Heart left ventricle (tissue), 16 donors: ENCODE measurements at regions not wholly inside any gene's neighbourhood (a gene's known extent, or its start where the extent isn't known, plus 50 kb on each side); places are given as distances from the start of the nearest gene placed in this dataset.
"Not testable (repeated sequence)": the region's sequence is repeated elsewhere in the genome, so short reads cannot be mapped to it uniquely, and the experiment has no call there.

Source experiments
- ATAC-seq, 4 donors: fragments of 200-7000 bp; cut with Tn5 transposase; one replicate each; pipeline ENCODE4 v1.9.1; 2020 to 2022; ENCODE audit warnings: moderate library complexity in 4 of 4, mild to moderate bottlenecking in 3 of 4, moderate number of reproducible peaks in 1 of 4
- DNase-seq, 5 donors: peaks; one replicate each; pipeline ENCODE4 v3.0.0-alpha.2; 2020
- H3K27ac ChIP-seq, 12 donors: fragments of 200-600 bp; sonication (generic) in 4 of 12; one replicate each; pipeline versions ENCODE4 v1.5.0 to v1.8.0; 2016 to 2022; ENCODE audit warnings: mild to moderate bottlenecking in 2 of 12
- H3K27me3 ChIP-seq, 9 donors: fragments of 200-600 bp; sonication (generic) in 2 of 9; one replicate each; pipeline versions ENCODE4 v1.5.1 to v1.8.0; 2016 to 2022; ENCODE audit warnings: mild to moderate bottlenecking in 3 of 9
- H3K36me3 ChIP-seq, 9 donors: fragments of 200-600 bp; sonication (generic) in 2 of 9; one replicate each; pipeline versions ENCODE4 v1.5.0 to v1.8.0; 2018 to 2022; ENCODE audit warnings: mild to moderate bottlenecking in 2 of 9
- H3K4me1 ChIP-seq, 12 donors: fragments of 200-600 bp; sonication (generic) in 4 of 12; one replicate each; pipeline versions ENCODE4 v1.5.0 to v1.8.0; 2016 to 2022; ENCODE audit warnings: mild to moderate bottlenecking in 3 of 12
- H3K4me3 ChIP-seq, 12 donors: fragments of 200-600 bp; sonication (generic) in 4 of 12; one replicate each; pipeline versions ENCODE4 v1.5.0 to v1.8.0; 2017 to 2022; ENCODE audit warnings: mild to moderate bottlenecking in 9 of 12, moderate library complexity in 4 of 12
- H3K9me3 ChIP-seq, 12 donors: fragments of 200-600 bp; sonication (generic) in 4 of 12; one replicate each; pipeline versions ENCODE4 v1.5.0 to v1.8.0; 2016 to 2022; ENCODE audit warnings: mild to moderate bottlenecking in 1 of 12
- POLR2A ChIP-seq, 2 donors: fragments of 450-650 bp; IDR thresholded peaks; one replicate each; pipeline ENCODE4 v1.6.1; 2017; ENCODE audit warnings: antibody characterized with exemption in 2 of 2, mild to moderate bottlenecking in 2 of 2, moderate library complexity in 2 of 2
- WGBS, 4 donors: extraction: QIAGEN DNeasy Blood & Tissue Kit in 2 of 4; methylation state at CpG; one replicate each; pipeline versions ENCODE4 v1.1.5 to v1.1.7; 2013 to 2018; 5-methylcytosine and 5-hydroxymethylcytosine counted together
- intact Hi-C, 10 donors: fragments of 100-400 bp; cut with DNase I; formaldehyde crosslinking; loops; one replicate each; pipeline versions ENCODE4 v1.11.1 to v1.14.2; 2022
- TF ChIP-seq, protein P1 (sequence below), 12 donors: fragments of 200-600 bp; sonication (generic) in 4 of 12; IDR thresholded peaks; one replicate each; pipeline versions ENCODE4 v1.5.0 to v1.8.0; 2018 to 2022; ENCODE audit warnings: antibody characterized with exemption in 12 of 12, mild to moderate bottlenecking in 5 of 12
- donor health status: ischemic (EF 13 %, LVEDD 7.1; RV severe dilation, severe dysfunction).
- donor health status: healthy with polysubstance abuse.
- donor health status: DM: no; HTN: yes; CAD: no.
- donor health status: DM: no; HTN: no; CAD: no.
- donor health status: ischemic (EF 25% LVEDD 6.9; RV normal size, moderate dysfunction).
- donor health status: ischemic (EF 25% LVEDD 5.7; RV mildly dilated, moderate dysfunction).
- donor health status: healthy.
- donor health status: DM: yes; HTN: yes; CAD: no.
- donor health status: ischemic (EF 35%, LVEDD 5.7; RV mildly dilated, moderate dysfunction).
- donor health status: nonischemic (EF 11% LVEDD 7.7; RV severe dilation, severe dysfunction).
- donor health status: DM: yes; HTN: yes; CAD: no.
- donor health status: PGD.
- donor health status: ischemic (EF 29% LVEDD 5.4; RV normal size, mild dysfunction).
- donor health status: nonischemic (EF 23%, LVEDD 6.1; RV moderate dilation, normal function).

DNA sequence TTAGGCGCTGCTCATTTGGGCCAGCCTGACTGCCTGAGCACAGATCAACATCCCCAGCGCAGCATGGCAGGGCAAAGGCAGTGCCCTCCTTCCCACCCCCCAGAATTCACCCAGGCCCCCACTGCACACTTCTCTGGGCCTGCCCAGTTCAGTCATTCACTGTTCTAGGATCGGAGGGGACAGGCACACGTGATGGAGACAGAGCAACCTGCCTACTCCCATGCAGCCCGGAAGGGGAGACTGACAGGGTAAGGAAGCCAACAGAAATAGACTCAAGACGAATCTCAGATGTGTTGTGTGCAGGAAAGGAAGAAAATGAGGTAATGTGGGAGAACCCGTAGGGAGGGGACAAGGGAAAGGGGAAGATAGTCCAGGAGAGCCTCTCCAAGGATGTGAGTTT, 59.2 kb upstream of the LYRM9 start:
- Histone ChIP-seq H3K4me1 (peaks cover 0 to 7% (median 0%) of the 10 kb centered on the region in 12 donors), H3K4me3 (no peak overlapping the region), H3K27me3 (no peaks in the 10 kb centered on the region), H3K9me3 (no peaks in the 10 kb centered on the region), H3K36me3 (no peaks in the 10 kb centered on the region), H3K27ac (peak overlapping the region in 2 of 12 donors; percentile 11 to 34)
- TF ChIP-seq POLR2A (IDR thresholded peaks at IDR 0.05), result no peak
- TF ChIP-seq, protein P1, sequence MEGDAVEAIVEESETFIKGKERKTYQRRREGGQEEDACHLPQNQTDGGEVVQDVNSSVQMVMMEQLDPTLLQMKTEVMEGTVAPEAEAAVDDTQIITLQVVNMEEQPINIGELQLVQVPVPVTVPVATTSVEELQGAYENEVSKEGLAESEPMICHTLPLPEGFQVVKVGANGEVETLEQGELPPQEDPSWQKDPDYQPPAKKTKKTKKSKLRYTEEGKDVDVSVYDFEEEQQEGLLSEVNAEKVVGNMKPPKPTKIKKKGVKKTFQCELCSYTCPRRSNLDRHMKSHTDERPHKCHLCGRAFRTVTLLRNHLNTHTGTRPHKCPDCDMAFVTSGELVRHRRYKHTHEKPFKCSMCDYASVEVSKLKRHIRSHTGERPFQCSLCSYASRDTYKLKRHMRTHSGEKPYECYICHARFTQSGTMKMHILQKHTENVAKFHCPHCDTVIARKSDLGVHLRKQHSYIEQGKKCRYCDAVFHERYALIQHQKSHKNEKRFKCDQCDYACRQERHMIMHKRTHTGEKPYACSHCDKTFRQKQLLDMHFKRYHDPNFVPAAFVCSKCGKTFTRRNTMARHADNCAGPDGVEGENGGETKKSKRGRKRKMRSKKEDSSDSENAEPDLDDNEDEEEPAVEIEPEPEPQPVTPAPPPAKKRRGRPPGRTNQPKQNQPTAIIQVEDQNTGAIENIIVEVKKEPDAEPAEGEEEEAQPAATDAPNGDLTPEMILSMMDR (IDR thresholded peaks at IDR 0.05), result no peak
- WGBS, 4 donors, result 42 to 64% (median 48%) methylated on average over 6 to 7 of the region's 7 CpGs
- ATAC-seq (peak in 2 of 4 donors; percentile 27 to 86), DNase-seq (no peak)
- intact Hi-C loops, result no loop called here

DNA sequence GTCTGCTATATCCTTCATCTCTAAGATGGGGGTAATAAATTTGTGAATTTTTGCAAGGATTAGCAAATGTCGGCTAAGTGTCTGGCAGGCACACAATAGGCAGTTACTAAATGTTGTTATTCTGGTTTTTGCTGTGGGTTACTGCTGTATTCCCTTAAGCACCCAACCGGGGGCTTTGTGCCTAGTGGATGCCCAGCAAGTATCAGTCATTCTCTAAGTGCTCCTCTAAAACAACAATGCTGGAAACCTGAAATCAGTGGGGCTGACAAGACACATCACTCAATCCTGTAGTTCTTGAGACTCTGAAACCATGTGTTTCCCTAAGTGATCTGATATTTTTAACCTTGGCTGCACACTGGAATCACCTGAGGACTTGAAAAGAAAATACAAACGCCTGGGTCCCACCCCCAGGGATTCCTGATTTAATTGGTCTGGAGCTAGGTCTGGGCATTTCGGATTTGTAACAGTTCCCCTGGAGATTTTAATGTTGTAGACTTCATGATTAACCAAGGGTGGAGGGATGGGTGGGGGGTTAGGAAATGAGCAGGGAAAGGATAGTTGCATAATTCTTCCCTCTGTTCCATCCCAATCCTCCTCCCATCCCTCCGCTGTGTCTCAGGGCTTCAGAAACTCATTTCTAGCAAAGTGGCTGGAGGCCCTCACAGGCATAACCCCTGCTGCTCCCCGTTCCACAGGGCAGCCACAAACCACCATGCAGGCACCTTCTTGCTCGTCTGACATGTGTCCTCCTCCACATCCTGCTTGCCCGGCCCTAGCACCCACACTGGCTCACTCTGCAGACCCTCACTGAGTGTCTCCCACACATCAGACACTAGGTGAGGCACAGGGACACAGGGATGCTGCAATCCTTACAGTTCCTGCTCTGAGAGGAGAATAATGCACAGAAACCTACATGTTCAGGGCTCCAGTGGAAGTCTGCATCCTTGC, 61.7 kb upstream of the LYRM9 start:
- WGBS, 4 donors, result 63 to 72% (median 65%) methylated on average over 8 of the region's 8 CpGs
- ATAC-seq (no peak), DNase-seq (no peak)
- Histone ChIP-seq H3K27me3 (no peaks in the 10 kb centered on the region), H3K9me3 (no peaks in the 10 kb centered on the region), H3K4me3 (no peak overlapping the region), H3K36me3 (no peaks in the 10 kb centered on the region), H3K4me1 (peaks cover 0 to 7% (median 0%) of the 10 kb centered on the region in 12 donors), H3K27ac (no peak overlapping the region)
- intact Hi-C loops, result no loop called here
- TF ChIP-seq POLR2A (IDR thresholded peaks at IDR 0.05), result no peak
- TF ChIP-seq, protein P1 (IDR thresholded peaks at IDR 0.05), result no peak

- intact Hi-C loops, result no loop called here
- H3K27me3 ChIP-seq, result no peaks in the 10 kb centered on the region
- ATAC-seq (peak in 1 of 4 donors; percentile 49), DNase-seq (no peak)
- H3K9me3 ChIP-seq, result no peaks in the 10 kb centered on the region
- H3K36me3 ChIP-seq, result no peaks in the 10 kb centered on the region
- H3K27ac ChIP-seq, result no peak overlapping the region
- TF ChIP-seq POLR2A (IDR thresholded peaks at IDR 0.05), result no peak
- TF ChIP-seq, protein P1 (IDR thresholded peaks at IDR 0.05), result no peak
- 70 to 74% (median 73%) methylated on average over 13 of the region's 13 CpGs for WGBS, 4 donors
- H3K4me1 ChIP-seq, result peaks cover 0 to 7% (median 0%) of the 10 kb centered on the region in 12 donors
- no peak overlapping the region for H3K4me3 ChIP-seq
Observed at GRCh38 chr17:27956601-27957445, 63.7 kb upstream of the LYRM9 start.

DNA sequence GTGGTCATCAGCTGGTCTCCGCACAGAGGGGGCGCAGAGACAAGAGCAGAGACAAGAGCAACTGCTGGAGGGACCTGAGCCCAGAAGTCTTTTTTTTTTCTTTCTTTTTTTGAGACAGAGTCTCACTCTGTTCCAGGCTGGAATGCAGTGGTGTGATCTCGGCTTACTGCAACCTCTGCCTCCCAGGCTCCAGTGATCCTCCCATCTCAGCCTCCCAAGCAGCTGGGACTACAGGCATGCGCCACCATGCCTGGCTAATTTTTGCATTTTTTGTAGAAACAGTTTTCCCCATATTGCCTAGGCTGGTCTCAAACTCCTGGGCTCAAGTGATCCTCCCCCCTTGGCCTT, 64.3 kb upstream of the LYRM9 start:
- H3K27me3 ChIP-seq, H3K36me3 ChIP-seq, intact Hi-C loops, H3K9me3 ChIP-seq, ATAC-seq, H3K4me3 ChIP-seq, H3K4me1 ChIP-seq, DNase-seq, H3K27ac ChIP-seq: not testable (repeated sequence)
- WGBS, 4 donors, result 68 to 73% (median 69%) methylated on average over 4 of the region's 4 CpGs
